ENCODE measurements at regions not wholly inside any gene's neighbourhood (a gene's known extent, or its start where the extent isn't known, plus 50 kb on each side); places are given as distances from the start of the nearest gene placed in this dataset.

DNA sequence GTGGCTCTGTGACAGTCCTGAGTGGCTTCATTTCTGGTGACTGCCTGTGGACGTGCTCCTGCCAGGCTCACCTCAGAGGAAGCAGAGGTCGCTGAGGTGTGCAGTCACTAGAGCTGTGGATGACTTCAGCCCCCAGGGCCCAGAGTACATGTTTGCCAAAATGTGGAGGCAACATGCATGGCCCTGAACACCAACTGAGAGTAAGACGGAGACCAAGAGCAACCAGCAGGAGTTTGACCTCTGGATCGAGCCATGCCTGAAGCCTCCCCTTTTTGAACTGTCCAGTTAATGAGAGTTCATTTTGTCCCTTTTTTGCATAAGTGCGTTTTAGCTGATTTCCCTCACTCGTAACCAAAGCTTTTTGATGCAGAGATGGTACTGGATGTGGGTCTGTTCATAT is 184.9 kb downstream of the RTP5 start:
- TF ChIP-seq, protein P1, sequence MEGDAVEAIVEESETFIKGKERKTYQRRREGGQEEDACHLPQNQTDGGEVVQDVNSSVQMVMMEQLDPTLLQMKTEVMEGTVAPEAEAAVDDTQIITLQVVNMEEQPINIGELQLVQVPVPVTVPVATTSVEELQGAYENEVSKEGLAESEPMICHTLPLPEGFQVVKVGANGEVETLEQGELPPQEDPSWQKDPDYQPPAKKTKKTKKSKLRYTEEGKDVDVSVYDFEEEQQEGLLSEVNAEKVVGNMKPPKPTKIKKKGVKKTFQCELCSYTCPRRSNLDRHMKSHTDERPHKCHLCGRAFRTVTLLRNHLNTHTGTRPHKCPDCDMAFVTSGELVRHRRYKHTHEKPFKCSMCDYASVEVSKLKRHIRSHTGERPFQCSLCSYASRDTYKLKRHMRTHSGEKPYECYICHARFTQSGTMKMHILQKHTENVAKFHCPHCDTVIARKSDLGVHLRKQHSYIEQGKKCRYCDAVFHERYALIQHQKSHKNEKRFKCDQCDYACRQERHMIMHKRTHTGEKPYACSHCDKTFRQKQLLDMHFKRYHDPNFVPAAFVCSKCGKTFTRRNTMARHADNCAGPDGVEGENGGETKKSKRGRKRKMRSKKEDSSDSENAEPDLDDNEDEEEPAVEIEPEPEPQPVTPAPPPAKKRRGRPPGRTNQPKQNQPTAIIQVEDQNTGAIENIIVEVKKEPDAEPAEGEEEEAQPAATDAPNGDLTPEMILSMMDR (IDR thresholded peaks at IDR 0.05; ENCODE audit: poor library complexity), result no peak
- TF ChIP-seq EZH2phosphoT487 (IDR thresholded peaks at IDR 0.05; ENCODE audit: low read depth, severe bottlenecking, unreplicated experiment), result no peak
